SK-N-SH treated with all-trans-retinoic acid at 6 μM for 48 hours (cell line): ENCODE measurements at regions not wholly inside any gene's neighbourhood (a gene's known extent, or its start where the extent isn't known, plus 50 kb on each side); places are given as distances from the start of the nearest gene placed in this dataset.
A peak's percentile ranks its signal among the peaks of the same experiment; 100 is the strongest.

Experiments
- ATAC-seq: fragments of 200-7000 bp; cut with Tn5 transposase; 3 replicates; pipeline ENCODE4 v1.9.1; 2020; ENCODE audit warnings: mild to moderate bottlenecking, moderate library complexity
- ARNTL ChIP-seq: fragments of 450-650 bp; formaldehyde crosslinking; IDR thresholded peaks from 2 replicates; pipeline ENCODE4 v1.5.0; 2020; ENCODE audit warnings: low read depth, mild to moderate bottlenecking, moderate library complexity, borderline replicate concordance
- BACH2 ChIP-seq: fragments of 250-450 bp; sonication (Bioruptor Pico); IDR thresholded peaks from 2 replicates; pipeline ENCODE4 v1.9.0; 2021; ENCODE audit warnings: mild to moderate bottlenecking, borderline replicate concordance
- CSDC2 ChIP-seq: fragments of 250-450 bp; sonication (Bioruptor Pico); IDR thresholded peaks from 2 replicates; pipeline ENCODE4 v1.5.0; 2020; ENCODE audit warnings: mild to moderate bottlenecking, moderate library complexity
- ESRRG ChIP-seq: fragments of 250-450 bp; sonication (Bioruptor Pico); IDR thresholded peaks from 2 replicates; pipeline ENCODE4 v1.6.1; 2021; ENCODE audit warnings: mild to moderate bottlenecking
- ISL1 ChIP-seq: fragments of 250-450 bp; sonication (Bioruptor Pico); IDR thresholded peaks from 2 replicates; pipeline ENCODE4 v2.1.2; 2022; ENCODE audit warnings: mild to moderate bottlenecking, moderate library complexity
- OSR1 ChIP-seq: fragments of 250-450 bp; sonication (Bioruptor Pico); IDR thresholded peaks from 2 replicates; pipeline ENCODE4 v1.8.0; 2022; ENCODE audit warnings: moderate library complexity, mild to moderate bottlenecking, inconsistent platforms
- POU6F1 ChIP-seq: fragments of 250-450 bp; sonication (Bioruptor Pico); IDR thresholded peaks from 2 replicates; pipeline ENCODE4 v1.8.0; 2021; ENCODE audit warnings: low read depth, mild to moderate bottlenecking, moderate library complexity, borderline replicate concordance
- PPARA ChIP-seq: fragments of 250-450 bp; sonication (Bioruptor Pico); IDR thresholded peaks from 2 replicates; pipeline ENCODE4 v1.5.0; 2020; ENCODE audit warnings: mild to moderate bottlenecking, borderline replicate concordance
- RARB ChIP-seq: fragments of 250-450 bp; sonication (Bioruptor Pico); IDR thresholded peaks from 2 replicates; pipeline ENCODE4 v1.8.0; 2021; ENCODE audit warnings: mild to moderate bottlenecking, moderate library complexity
- SNAI2 ChIP-seq: fragments of 250-450 bp; sonication (Bioruptor Pico); IDR thresholded peaks from 2 replicates; pipeline ENCODE4 v1.5.0; 2020; ENCODE audit warnings: mild to moderate bottlenecking, moderate library complexity
- TCF4 ChIP-seq: fragments of 250-450 bp; sonication (Bioruptor Pico); IDR thresholded peaks from 2 replicates; pipeline ENCODE4 v1.8.0; 2021; ENCODE audit warnings: mild to moderate bottlenecking, moderate library complexity, borderline replicate concordance
- TOX ChIP-seq: fragments of 250-450 bp; sonication (Bioruptor Pico); IDR thresholded peaks from 2 replicates; pipeline ENCODE4 v1.8.0; 2021; ENCODE audit warnings: mild to moderate bottlenecking, moderate library complexity, borderline replicate concordance
- ZC3H10 ChIP-seq: fragments of 250-450 bp; sonication (Bioruptor Pico); IDR thresholded peaks from 2 replicates; pipeline ENCODE4 v1.5.1; 2021; ENCODE audit warnings: mild to moderate bottlenecking, moderate library complexity
- ZFP3 ChIP-seq: fragments of 250-450 bp; sonication (Bioruptor Pico); IDR thresholded peaks from 2 replicates; pipeline ENCODE4 v1.5.0; 2020; ENCODE audit warnings: mild to moderate bottlenecking, moderate library complexity
- ZFP30 ChIP-seq: fragments of 450-650 bp; formaldehyde crosslinking; IDR thresholded peaks from 2 replicates; pipeline ENCODE4 v1.5.0; 2022; ENCODE audit warnings: mild to moderate bottlenecking, moderate library complexity
- ZNF565 ChIP-seq: fragments of 450-650 bp; formaldehyde crosslinking; conservative IDR thresholded peaks from 2 replicates; pipeline ENCODE4 v1.5.0; 2020; ENCODE audit warnings: low read depth, mild to moderate bottlenecking, moderate library complexity
- ZNF70 ChIP-seq: fragments of 450-650 bp; formaldehyde crosslinking; IDR thresholded peaks from 2 replicates; pipeline ENCODE4 v1.5.0; 2020; ENCODE audit warnings: mild to moderate bottlenecking, moderate library complexity
- ZNF8 ChIP-seq: fragments of 450-650 bp; formaldehyde crosslinking; IDR thresholded peaks from 2 replicates; pipeline ENCODE4 v1.5.0; 2020; ENCODE audit warnings: mild to moderate bottlenecking, moderate library complexity
- TF ChIP-seq, protein P1 (sequence below): fragments of 250-450 bp; sonication (Bioruptor Pico); IDR thresholded peaks from 2 replicates; pipeline ENCODE4 v1.5.1; 2020; ENCODE audit warnings: low read depth, mild to moderate bottlenecking, moderate library complexity
- TF ChIP-seq, protein P2 (sequence below): fragments of 250-450 bp; sonication (Bioruptor Pico); IDR thresholded peaks from 2 replicates; pipeline ENCODE4 v1.8.0; 2020; ENCODE audit warnings: mild to moderate bottlenecking, moderate library complexity, borderline replicate concordance
- TF ChIP-seq, protein P3 (sequence below): fragments of 250-450 bp; sonication (Bioruptor Pico); IDR thresholded peaks from 2 replicates; pipeline ENCODE4 v1.5.0; 2020; ENCODE audit warnings: mild to moderate bottlenecking, moderate library complexity

DNA sequence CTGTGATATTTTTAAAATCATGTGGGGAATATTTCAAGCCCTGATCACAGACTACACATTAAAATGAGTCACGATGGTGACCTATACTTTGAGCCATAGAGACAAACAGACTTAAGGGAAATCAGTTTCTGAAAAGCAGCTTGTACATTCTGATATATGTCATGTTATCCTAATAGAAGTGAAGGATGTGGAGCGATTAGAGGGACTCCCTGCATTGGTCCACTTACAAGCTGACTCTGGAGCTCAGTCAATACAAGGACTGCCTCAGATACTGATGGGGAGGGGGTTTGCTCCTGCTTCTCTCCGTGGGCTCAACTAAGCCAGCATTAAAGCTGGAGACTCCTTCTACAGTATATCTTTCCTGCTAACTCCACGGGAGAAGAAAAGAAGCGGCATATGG, 173.5 kb downstream of the ALG10B start:
- no peak for ATAC-seq
- TF ChIP-seq SNAI2 (CRISPR knock-in tag) (no peak), ISL1 (no peak), RARB (CRISPR knock-in tag) (no peak), TCF4 (CRISPR knock-in tag) (no peak), TOX (CRISPR knock-in tag) (no peak), CSDC2 (CRISPR knock-in tag) (no peak), PPARA (CRISPR knock-in tag) (no peak), ZNF70 (no peak), ESRRG (CRISPR knock-in tag) (no peak), ZNF565 (no peak), ZFP30 (CRISPR knock-in tag) (no peak), ZNF8 (CRISPR knock-in tag) (no peak), ZFP3 (CRISPR knock-in tag) (no peak), POU6F1 (no peak)
- TF ChIP-seq, protein P1, sequence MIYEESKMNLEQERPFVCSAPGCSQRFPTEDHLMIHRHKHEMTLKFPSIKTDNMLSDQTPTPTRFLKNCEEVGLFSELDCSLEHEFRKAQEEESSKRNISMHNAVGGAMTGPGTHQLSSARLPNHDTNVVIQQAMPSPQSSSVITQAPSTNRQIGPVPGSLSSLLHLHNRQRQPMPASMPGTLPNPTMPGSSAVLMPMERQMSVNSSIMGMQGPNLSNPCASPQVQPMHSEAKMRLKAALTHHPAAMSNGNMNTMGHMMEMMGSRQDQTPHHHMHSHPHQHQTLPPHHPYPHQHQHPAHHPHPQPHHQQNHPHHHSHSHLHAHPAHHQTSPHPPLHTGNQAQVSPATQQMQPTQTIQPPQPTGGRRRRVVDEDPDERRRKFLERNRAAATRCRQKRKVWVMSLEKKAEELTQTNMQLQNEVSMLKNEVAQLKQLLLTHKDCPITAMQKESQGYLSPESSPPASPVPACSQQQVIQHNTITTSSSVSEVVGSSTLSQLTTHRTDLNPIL (CRISPR knock-in tag) = no peak

DNA sequence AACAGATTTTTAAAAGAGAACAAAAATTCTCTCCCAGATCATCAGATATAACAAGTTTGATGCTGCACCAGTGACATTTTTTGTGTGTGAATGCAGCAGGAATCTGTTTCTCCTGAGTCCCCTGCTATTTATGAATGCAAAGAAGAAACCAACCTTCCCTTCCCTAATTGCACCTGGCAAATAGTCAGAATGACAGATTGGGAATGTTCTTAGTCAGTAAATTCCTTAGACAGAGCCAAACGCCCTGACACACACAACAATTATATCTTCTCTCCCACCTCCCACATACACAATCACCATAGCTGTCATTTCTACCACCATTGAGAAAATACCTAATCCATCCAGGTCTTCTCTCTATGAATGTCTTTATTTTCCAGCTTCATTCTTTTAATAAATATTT, 174.4 kb downstream of the ALG10B start:
- ATAC-seq = no peak
- TF ChIP-seq, protein P1 (CRISPR knock-in tag) = no peak
- TF ChIP-seq CSDC2 (CRISPR knock-in tag) (no peak), ISL1 (no peak), ZC3H10 (CRISPR knock-in tag) (no peak), RARB (CRISPR knock-in tag) (no peak), ZNF70 (no peak), ESRRG (CRISPR knock-in tag) (no peak), TCF4 (CRISPR knock-in tag) (no peak), ARNTL (CRISPR knock-in tag) (no peak)
- TF ChIP-seq, all 23 proteins: peak for 0

GRCh38 chr12:38501481-38501880, 184.9 kb downstream of the ALG10B start:
- no peak for ATAC-seq
- no peak for TF ChIP-seq OSR1
- TF ChIP-seq PPARA (CRISPR knock-in tag) = no peak
- no peak for TF ChIP-seq ESRRG (CRISPR knock-in tag)
- TF ChIP-seq CSDC2 (CRISPR knock-in tag) = no peak
- TF ChIP-seq TOX (CRISPR knock-in tag) = no peak
- no peak for TF ChIP-seq ZFP30 (CRISPR knock-in tag)
- TF ChIP-seq ZNF70 = no peak
- TF ChIP-seq, all 23 proteins: peak for 0

GRCh38 chr12:38501991-38502390, 185.4 kb downstream of the ALG10B start:
- no peak for ATAC-seq
- no peak for TF ChIP-seq ZC3H10 (CRISPR knock-in tag)
- no peak for TF ChIP-seq ZNF8 (CRISPR knock-in tag)
- TF ChIP-seq TOX (CRISPR knock-in tag) = no peak
- TF ChIP-seq, protein P2, sequence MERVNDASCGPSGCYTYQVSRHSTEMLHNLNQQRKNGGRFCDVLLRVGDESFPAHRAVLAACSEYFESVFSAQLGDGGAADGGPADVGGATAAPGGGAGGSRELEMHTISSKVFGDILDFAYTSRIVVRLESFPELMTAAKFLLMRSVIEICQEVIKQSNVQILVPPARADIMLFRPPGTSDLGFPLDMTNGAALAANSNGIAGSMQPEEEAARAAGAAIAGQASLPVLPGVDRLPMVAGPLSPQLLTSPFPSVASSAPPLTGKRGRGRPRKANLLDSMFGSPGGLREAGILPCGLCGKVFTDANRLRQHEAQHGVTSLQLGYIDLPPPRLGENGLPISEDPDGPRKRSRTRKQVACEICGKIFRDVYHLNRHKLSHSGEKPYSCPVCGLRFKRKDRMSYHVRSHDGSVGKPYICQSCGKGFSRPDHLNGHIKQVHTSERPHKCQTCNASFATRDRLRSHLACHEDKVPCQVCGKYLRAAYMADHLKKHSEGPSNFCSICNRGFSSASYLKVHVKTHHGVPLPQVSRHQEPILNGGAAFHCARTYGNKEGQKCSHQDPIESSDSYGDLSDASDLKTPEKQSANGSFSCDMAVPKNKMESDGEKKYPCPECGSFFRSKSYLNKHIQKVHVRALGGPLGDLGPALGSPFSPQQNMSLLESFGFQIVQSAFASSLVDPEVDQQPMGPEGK (CRISPR knock-in tag) = no peak
- TF ChIP-seq SNAI2 (CRISPR knock-in tag) = no peak
- no peak for TF ChIP-seq RARB (CRISPR knock-in tag)
- TF ChIP-seq CSDC2 (CRISPR knock-in tag) = no peak
- TF ChIP-seq ARNTL (CRISPR knock-in tag) = no peak
- TF ChIP-seq TCF4 (CRISPR knock-in tag) = no peak
- no peak for TF ChIP-seq ZFP3 (CRISPR knock-in tag)

GRCh38 chr12:38502415-38502814, 185.8 kb downstream of the ALG10B start:
- no peak for ATAC-seq
- TF ChIP-seq TCF4 (CRISPR knock-in tag) (peak; percentile 11; the same call in 1 of the 2 replicates), ZFP3 (CRISPR knock-in tag) (no peak), ISL1 (peak; percentile 48; the same call in 1 of the 2 replicates), ARNTL (CRISPR knock-in tag) (no peak), BACH2 (CRISPR knock-in tag) (no peak)
- TF ChIP-seq, protein P3, sequence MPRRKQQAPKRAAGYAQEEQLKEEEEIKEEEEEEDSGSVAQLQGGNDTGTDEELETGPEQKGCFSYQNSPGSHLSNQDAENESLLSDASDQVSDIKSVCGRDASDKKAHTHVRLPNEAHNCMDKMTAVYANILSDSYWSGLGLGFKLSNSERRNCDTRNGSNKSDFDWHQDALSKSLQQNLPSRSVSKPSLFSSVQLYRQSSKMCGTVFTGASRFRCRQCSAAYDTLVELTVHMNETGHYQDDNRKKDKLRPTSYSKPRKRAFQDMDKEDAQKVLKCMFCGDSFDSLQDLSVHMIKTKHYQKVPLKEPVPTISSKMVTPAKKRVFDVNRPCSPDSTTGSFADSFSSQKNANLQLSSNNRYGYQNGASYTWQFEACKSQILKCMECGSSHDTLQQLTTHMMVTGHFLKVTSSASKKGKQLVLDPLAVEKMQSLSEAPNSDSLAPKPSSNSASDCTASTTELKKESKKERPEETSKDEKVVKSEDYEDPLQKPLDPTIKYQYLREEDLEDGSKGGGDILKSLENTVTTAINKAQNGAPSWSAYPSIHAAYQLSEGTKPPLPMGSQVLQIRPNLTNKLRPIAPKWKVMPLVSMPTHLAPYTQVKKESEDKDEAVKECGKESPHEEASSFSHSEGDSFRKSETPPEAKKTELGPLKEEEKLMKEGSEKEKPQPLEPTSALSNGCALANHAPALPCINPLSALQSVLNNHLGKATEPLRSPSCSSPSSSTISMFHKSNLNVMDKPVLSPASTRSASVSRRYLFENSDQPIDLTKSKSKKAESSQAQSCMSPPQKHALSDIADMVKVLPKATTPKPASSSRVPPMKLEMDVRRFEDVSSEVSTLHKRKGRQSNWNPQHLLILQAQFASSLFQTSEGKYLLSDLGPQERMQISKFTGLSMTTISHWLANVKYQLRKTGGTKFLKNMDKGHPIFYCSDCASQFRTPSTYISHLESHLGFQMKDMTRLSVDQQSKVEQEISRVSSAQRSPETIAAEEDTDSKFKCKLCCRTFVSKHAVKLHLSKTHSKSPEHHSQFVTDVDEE (CRISPR knock-in tag) = peak; percentile 44; the same call in 1 of the 2 replicates
